Tibial nerve (tissue), 4 donors: ENCODE measurements at regions not wholly inside any gene's neighbourhood (a gene's known extent, or its start where the extent isn't known, plus 50 kb on each side); places are given as distances from the start of the nearest gene placed in this dataset.

Experiments used
- CTCF ChIP-seq, 5 experiments: fragments of 200-600 bp in 3 of 5; fragments of 450-650 bp in 2 of 5; sonication (generic) in 3 of 5; IDR thresholded peaks; one replicate each; pipeline ENCODE4 v1.5.1; 2016 to 2019; ENCODE audit warnings: antibody characterized with exemption in 5 of 5, mild to moderate bottlenecking in 3 of 5, moderate library complexity in 2 of 5
- EP300 ChIP-seq, 2 donors: sonication (generic); formaldehyde crosslinking; IDR thresholded peaks; one replicate each; pipeline ENCODE4 v1.6.1; 2017; ENCODE audit warnings: antibody characterized with exemption in 2 of 2, mild to moderate bottlenecking in 1 of 2
- POLR2A ChIP-seq, 2 donors: fragments of 450-650 bp; IDR thresholded peaks; one replicate each; pipeline ENCODE4 v1.6.1; 2017; ENCODE audit warnings: antibody characterized with exemption in 2 of 2, mild to moderate bottlenecking in 2 of 2, moderate library complexity in 2 of 2

GRCh38 chr6:99219788-99220187 is 129.7 kb downstream of the FAXC start:
- TF ChIP-seq CTCF (IDR thresholded peaks at IDR 0.05): no peak
- no peak for TF ChIP-seq POLR2A (IDR thresholded peaks at IDR 0.05)
- TF ChIP-seq EP300 (IDR thresholded peaks at IDR 0.05): no peak
